ENCODE measurements at regions not wholly inside any gene's neighbourhood (a gene's known extent, or its start where the extent isn't known, plus 50 kb on each side); places are given as distances from the start of the nearest gene placed in this dataset.
"Not testable (repeated sequence)": the region's sequence is repeated elsewhere in the genome, so short reads cannot be mapped to it uniquely, and the experiment has no call there.

- DNase-seq, result no peak
These were observed 616.5 kb downstream of the C6orf118 start for GRCh38 chr6:164692772-164693510.

DNA sequence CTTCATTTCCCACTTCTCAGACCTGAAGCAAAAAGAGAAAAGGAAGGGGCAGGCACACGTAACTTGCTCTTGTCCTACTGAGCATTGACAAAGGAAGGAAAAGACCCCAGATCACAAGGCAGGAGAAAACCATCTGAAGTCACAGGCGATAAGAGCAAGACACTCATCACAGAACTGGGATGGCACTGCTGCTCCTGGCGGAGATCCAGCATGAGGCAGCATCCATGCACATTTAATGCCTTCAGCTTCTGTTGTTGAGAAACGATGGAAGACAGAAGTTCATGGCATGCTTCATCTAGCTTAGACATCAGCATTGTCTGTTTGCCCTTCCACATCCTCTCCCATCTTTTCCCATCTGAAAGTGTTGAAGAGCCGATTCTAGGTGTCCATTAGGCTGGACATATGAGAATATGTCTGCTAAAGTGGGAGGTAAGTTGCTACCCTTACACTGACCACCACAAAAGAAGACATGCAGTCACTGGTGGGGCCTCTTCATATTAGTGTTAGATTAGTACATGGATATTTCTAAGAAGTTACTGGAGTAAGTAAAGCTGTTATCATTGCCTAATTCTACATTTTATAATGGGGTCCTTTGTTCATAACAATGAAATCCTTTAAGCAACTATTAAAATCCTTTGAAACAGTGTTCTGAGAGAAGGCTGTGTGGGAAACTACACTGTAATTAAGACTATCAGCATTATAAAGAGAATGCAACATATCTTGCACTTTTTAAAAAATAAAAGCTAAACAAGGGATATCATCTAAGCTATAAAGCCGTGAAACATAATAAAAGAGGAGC is 618.5 kb downstream of the C6orf118 start:
- DNase-seq, result no peak

- no peak for DNase-seq
These were observed 619.2 kb downstream of the C6orf118 start for GRCh38 chr6:164690241-164690640.

DNA sequence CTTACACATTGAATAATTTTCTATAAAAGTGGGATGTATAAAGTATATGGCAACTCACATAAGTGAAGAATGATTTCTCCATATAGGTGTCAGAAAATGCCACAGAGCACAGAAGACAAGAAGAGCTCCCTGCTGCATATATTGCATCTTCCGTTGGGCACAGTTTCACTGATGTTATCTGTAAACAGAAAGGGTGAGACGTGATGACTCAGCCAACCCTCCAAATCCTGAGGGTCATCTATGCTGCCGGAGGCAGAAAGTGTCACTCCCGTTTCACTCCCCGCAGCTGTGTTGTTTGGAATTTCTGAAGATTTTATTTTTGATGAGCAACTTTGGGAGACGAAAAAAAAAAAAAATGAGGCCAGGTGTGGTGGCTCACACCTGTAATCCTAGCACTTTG is 644.1 kb downstream of the C6orf118 start:
- no peak for DNase-seq

DNA sequence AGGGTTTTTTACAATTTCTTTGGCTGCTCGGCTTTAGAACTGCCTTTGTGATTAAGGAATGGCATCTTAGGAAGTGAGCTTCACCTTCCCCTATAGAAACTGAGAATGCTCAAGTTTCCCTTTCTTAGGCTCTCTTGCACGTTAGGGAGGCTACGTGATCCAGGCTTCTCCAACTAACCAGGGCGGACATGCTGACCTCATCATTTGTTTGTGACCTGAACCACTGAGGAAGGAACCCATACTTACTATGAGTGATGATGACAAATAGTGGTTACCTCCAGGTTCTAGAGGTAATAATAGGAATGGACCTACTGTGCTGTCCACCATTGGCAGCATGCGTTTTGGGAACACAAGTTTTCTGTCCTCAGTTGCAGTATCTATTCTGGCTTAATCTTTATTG is 645.8 kb downstream of the C6orf118 start:
- no peak for DNase-seq

DNA sequence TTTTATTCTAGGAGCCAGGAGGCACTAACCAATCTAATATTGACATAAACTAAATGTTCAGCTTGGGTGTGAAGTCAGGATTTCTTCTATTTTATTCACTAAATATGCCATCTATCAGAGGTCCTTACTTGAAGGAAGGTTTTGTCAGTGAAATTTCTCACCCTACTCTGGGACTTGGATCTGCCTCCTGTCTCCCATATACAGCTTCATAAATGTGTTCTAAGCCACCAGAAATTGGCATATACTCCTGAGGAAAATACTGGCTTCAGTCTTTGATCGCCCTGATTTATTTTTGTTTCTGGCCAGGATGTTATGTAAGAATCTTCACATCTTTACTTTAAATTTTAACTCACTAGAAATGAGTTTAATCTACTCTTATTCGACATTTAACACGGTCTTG is 647.7 kb downstream of the C6orf118 start:
- DNase-seq, result no peak

- DNase-seq, result no peak
These were observed 648.6 kb downstream of the C6orf118 start for GRCh38 chr6:164660781-164661180.

DNA sequence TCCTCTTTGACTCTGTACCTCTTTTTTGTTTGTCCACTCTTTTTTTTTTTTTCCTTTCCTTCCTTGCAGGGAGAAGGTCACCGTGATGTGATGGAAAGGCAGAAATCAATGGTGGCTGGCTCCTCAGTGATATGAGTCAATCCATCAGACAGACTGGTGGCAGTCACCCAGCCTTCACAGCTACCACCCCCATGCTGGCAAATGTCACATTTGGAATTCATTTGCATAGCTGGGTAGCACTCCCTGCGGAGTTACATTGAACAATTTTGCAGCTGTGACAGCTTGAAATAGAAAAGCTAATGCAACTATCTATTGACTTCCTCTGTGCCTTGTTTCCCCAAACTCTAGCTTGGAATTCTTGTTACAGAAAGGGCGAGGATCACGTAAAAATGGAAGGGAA is 668.4 kb downstream of the C6orf118 start:
- no peak for DNase-seq

- DNase-seq, result no peak
These were observed 681.0 kb downstream of the C6orf118 start for GRCh38 chr6:164628302-164628931.

- no peak for DNase-seq
These were observed 692.4 kb downstream of the C6orf118 start for GRCh38 chr6:164616917-164617524.

DNA sequence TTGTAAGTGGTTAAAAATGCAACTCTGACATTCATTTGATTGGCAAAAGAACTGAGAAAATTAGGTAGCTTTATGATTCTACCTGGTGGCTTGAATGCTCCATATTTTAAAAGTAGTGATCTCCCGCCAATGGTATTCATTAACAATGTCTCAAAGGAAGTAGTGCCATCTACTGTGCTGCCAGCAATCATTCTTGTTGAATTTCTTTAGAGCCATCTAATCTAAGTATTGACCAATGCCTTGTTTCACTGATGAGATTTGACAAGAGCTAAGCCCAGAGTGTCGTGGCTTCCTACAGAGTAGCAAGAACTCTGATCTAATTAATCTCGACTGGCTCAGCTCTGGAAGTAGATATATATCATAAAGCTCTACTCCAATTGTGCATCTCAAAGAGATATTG is 696.7 kb downstream of the C6orf118 start:
- no peak for DNase-seq

DNA sequence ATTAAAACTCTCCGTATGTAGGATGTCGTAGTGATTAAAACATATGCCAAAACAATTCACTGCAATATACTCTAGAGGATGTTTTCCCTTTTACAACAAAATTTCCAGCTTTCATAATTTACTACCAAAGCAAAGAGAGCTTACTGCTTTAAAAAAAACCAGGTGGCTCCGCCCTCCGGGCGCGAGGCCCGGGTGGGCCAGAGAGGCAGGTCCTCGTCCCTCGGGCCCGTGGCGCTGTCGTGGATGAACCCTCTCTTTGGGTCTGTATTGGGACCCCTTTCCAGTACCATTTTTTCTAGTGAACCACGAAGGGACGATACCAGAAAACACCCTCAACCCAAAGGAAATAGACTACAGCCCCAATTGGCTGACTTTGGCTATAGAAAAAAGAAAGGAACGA is 698.5 kb downstream of the C6orf118 start:
- DNase-seq, result not testable (repeated sequence)

DNA sequence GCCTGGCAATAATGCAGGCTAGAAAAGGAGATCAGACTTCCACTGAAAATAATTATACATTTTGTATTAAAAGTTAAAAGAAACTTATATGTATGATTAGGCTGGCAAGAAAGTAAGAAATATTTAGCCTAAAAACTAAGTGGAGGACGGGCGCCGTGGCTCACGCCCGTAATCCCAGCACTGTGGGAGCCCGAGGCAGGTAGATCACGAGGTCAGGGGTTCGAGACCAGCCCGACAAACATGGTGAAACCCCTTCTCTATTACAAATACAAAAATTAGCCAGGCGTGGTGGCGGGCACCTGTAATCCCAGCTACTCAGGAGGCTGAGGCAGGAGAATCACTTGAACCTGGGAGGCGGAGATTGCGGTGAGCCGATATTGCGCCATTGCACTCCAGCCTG is 707.0 kb downstream of the C6orf118 start:
- DNase-seq, result not testable (repeated sequence)

GRCh38 chr6:164581563-164581962 is 727.8 kb downstream of the C6orf118 start:
- DNase-seq, result no peak

DNA sequence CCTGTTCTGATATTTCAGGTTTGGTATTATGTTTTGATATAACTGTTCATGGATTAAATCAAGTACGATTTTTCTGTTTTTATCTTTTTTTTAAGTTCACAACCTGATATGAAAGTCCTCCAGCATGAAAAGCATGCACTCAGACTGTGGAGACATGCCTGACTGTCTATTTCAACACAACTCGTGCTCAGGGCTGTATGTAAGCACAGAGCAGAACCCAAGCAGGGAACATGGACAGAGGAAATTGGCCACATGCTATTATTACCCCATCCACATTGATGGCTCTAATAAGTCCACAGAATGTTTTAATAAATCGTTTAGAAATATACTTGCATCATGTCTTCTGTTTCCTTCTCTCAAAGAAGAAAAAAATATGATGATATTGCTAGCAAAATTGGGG is 730.4 kb downstream of the C6orf118 start:
- no peak for DNase-seq

DNA sequence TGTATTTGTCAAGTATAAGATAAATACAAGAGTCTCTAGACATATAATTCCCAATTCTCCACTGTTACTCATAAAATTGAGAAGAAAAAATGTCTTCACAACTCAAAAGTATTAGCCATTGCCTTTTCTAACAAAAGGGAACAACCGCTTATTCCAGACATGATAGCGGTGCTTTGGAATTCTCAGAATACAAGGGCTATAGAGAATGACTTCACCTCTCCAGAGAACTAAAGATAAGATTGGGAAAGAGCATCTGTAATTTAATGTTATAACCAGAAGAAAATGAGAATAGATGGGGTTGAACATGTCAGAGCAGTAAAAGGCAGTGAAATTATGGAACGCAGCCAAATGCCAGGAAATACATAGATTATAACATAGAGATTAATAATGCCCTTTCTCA is 730.8 kb downstream of the C6orf118 start:
- DNase-seq, result no peak

DNA sequence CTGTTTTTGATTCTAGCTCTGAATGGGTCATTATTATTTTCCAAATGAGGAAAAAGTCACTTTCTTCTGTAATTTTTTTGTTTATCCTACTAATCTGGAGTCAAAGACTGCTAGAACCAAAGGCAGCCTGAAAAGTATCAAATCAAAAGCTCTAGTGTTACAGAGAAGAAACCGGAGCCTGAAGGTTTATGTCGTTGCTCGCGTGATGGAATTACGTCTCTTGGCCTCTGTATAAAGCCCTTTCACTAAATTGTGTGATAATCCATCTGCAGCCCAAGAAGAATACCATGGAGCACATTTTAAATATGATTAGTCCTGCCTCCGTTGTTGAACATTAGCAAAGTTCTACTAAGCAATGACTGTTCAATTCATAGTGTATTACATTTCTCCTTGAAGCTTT is 738.6 kb downstream of the C6orf118 start:
- no peak for DNase-seq

- no peak for DNase-seq
These were observed 739.9 kb downstream of the C6orf118 start for GRCh38 chr6:164569509-164569908.

DNA sequence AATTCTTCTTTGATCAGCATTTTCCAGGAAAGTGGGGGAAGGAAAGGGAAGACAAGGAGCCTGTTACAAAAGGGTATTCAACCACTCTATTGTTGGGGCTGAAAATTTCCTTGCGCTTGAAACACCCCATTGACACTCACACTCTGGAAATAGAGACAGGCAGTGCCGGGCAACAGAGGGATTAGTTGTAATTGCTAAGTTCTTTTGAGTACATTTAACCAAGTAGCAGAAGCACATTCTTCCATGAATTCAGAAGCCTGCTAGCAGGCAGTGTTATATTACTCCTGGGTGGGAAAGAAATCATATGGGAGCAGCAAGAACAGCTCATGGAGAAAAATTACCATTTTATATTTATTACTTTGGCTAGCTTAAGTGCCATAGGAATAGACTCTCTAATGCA is 745.5 kb downstream of the C6orf118 start:
- DNase-seq, result no peak

DNA sequence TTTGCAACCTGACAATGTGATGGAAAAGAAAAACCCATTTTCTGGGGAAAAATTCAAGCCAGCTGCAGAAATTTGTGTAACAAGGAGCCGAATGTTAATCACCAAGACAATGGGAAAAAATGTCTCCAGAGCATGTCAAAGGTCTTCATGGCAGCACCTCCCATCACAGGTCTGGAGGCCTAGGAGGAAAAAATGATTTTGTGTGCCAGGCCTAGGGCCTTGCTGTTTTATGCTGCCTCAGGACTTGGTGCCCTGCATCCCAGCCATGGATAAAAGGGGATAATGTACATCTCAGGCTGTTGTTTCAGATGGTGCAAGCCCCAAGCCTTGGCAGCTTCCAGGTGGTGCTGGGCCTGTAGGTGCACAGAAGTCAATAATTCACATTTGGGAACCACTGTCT is 747.7 kb downstream of the C6orf118 start:
- DNase-seq, result no peak

DNA sequence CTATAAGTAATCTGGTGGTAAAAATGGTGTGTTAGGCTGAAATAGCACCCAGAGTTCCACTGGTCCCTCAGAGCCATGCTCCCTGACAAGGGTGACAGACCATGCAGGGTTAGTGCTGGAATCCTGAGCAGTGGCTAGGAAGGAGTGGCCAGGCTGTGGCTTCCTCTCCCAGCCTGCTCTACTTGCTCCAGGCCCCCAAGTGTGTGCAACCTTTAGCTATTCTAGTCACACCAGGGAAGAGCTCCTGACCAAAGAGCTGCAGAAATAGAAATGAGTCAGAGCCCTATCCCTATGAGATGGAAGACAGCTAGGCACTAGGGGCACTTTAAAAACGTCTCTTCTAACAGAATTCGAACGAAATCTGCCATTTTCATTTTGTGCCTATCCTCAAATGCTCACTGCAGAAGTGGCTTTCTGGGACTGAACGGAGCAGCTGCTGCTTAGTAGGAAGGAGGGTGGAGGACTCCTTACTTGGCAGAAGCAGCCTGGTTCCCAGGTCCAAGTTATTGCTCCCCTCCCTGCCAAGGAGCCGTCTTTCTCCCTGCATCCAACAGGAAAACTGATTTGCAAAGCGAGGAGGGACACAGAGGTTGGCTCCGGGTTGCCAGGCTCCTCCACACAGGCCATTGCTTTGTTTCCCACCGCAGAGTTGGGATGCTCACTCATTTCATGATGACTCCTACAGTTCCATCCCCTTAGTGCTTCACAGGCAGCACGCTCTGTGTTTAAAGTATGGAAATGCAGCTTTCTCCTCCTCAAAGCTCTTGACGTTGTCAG is 754.5 kb downstream of the C6orf118 start:
- DNase-seq, result no peak

DNA sequence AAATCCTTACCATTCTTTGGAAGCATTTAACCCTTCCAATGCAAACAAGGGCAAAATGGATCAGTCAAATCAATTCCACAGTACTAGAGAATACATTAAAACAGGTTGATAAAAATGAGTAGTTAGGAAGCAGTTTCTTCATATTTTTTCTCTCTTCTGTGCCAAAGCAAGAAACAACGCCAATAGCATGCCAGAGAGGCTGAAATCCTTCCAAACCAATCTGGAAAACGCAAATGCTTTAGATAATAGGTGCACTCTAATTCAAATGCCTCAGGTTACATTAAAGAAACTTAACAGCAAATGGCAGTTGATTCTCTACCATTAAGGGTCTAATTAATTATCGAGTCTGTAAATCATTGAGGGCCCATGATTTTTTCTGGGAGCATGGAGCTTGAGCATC is 755.2 kb downstream of the C6orf118 start:
- no peak for DNase-seq

- DNase-seq, result no peak
These were observed 757.7 kb downstream of the C6orf118 start for GRCh38 chr6:164551706-164552105.
